ENCODE measurements at regions not wholly inside any gene's neighbourhood (a gene's known extent, or its start where the extent isn't known, plus 50 kb on each side); places are given as distances from the start of the nearest gene placed in this dataset.

DNA sequence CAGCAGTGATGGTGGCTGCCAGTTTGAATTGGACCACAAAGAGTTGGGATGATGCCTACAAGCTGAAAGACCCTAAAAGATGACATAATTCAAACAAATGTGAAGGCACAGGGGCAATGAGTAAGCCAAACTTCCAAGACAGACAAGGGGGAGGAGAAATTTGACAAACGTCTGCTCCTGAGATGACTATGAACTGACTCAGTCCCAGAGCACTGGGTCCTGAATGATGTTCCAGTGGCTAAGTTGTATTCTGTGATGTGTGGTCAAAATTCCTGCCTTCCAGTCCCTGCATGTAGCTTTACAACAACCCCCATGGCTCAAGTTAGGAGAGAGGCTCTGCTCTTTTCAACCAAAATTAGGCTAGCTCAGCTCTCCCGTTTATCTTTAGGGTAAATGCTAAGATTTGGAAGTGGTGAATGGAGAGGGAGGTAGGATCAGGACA is 86.1 kb upstream of the SIRPA start:
- ChIA-PET CTCF (ENCODE audit: partially characterized antibody) (interaction anchor here (1.3 kb wide), 1 partner anchor 9 kb away, joined by 3 read pairs; no protein-coding TSS in a partner anchor), POLR2A (ENCODE audit: partially characterized antibody) (no interaction called here)
- no peak for DNase-seq
- H3K27ac Mint-ChIP-seq, result no peak overlapping the region
- Histone ChIP-seq H3K9me3 (ENCODE audit: control insufficient read depth in 1 of 2, low read length in 2 of 2) (no peaks in the 10 kb centered on the region), H3K4me3 (ENCODE audit: low read length in 2 of 2) (no peak overlapping the region), H3K27ac (ENCODE audit: low read depth, low read length) (no peak overlapping the region), H3K36me3 (ENCODE audit: insufficient read depth, low read length) (no peaks in the 10 kb centered on the region), H3K27me3 (ENCODE audit: insufficient read depth, low read length) (peaks cover 11% of the 10 kb centered on the region), H3K4me1 (ENCODE audit: insufficient read depth, low read length) (no peaks in the 10 kb centered on the region)
- no peak overlapping the region for H3K4me3 Mint-ChIP-seq
- no peaks in the 10 kb centered on the region for H3K36me3 Mint-ChIP-seq
- H3K27me3 Mint-ChIP-seq, result peaks cover 28 to 32% of the 10 kb centered on the region in 2 donors
- peaks cover 0 to 3% (median 1%) of the 10 kb centered on the region in 4 donors for H3K4me1 Mint-ChIP-seq
- no peaks in the 10 kb centered on the region for H3K9me3 Mint-ChIP-seq
- intact Hi-C loops (cut with micrococcal nuclease), result no loop called here

DNA sequence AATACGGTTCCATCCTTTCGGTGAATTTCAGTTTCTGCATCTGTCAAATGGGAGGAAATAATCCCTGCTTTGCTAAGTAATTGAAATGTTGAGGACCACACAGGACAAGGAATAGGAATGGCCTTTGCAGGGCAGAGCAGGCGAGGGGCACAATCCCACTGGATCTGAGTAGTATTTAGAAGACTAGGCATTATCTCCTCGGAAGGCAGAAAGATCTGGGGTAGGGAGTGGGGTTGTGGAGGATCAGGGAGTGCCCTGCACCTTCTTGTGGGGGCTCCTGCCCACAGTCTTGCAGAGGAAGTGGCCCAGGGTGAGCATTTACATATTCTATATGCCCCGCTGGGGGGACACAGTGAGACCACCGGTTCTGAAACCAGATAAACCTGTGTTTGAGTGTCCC is 87.1 kb upstream of the SIRPA start:
- H3K9me3 ChIP-seq (ENCODE audit: control insufficient read depth in 1 of 2, low read length in 2 of 2), result no peaks in the 10 kb centered on the region
- CTCF ChIA-PET (ENCODE audit: partially characterized antibody), result interaction anchor here (1.3 kb wide), 1 partner anchor 8 kb away, joined by 3 read pairs; no protein-coding TSS in a partner anchor
- no peak overlapping the region for H3K27ac ChIP-seq (ENCODE audit: low read depth, low read length)
- POLR2A ChIA-PET (ENCODE audit: partially characterized antibody), result no interaction called here
- peaks cover 4% of the 10 kb centered on the region for H3K4me1 ChIP-seq (ENCODE audit: insufficient read depth, low read length)
- H3K9me3 Mint-ChIP-seq, result no peaks in the 10 kb centered on the region
- no peak overlapping the region for H3K27ac Mint-ChIP-seq
- intact Hi-C loops (cut with micrococcal nuclease), result no loop called here
- peaks cover 0 to 8% (median 5%) of the 10 kb centered on the region in 4 donors for H3K4me1 Mint-ChIP-seq
- H3K4me3 Mint-ChIP-seq, result no peak overlapping the region
- H3K36me3 ChIP-seq (ENCODE audit: insufficient read depth, low read length), result no peaks in the 10 kb centered on the region
- peaks cover 26 to 35% of the 10 kb centered on the region in 2 donors for H3K27me3 Mint-ChIP-seq
- DNase-seq, result no peak
- H3K36me3 Mint-ChIP-seq, result no peaks in the 10 kb centered on the region
- no peak overlapping the region for H3K4me3 ChIP-seq (ENCODE audit: low read length in 2 of 2)
- H3K27me3 ChIP-seq (ENCODE audit: insufficient read depth, low read length), result peaks cover 12% of the 10 kb centered on the region

DNA sequence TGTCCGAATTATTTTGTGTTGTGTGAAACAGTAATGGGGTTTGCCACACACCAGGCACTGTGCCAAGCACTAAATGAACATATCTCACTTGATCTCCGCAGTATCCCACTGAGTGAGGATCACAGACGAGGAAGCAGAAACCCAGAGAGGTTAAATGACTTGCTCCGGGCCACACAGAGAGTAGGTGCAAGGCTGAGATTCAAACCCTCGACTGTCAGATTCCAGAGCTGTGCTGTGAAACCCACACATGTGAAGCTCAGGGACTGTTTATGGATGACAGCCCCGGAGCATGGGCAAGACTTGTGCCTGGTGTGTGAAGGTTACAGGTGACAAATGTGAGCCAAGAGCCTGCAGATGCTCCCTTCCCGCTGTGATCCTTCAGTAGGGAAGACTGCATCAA is 87.8 kb upstream of the SIRPA start:
- peaks cover 1 to 11% (median 8%) of the 10 kb centered on the region in 4 donors for H3K4me1 Mint-ChIP-seq
- Histone ChIP-seq H3K36me3 (ENCODE audit: insufficient read depth, low read length) (no peaks in the 10 kb centered on the region), H3K27me3 (ENCODE audit: insufficient read depth, low read length) (peaks cover 18% of the 10 kb centered on the region), H3K4me3 (ENCODE audit: low read length in 2 of 2) (no peak overlapping the region), H3K9me3 (ENCODE audit: control insufficient read depth in 1 of 2, low read length in 2 of 2) (no peaks in the 10 kb centered on the region), H3K4me1 (ENCODE audit: insufficient read depth, low read length) (peaks cover 11% of the 10 kb centered on the region), H3K27ac (ENCODE audit: low read depth, low read length) (no peak overlapping the region)
- H3K9me3 Mint-ChIP-seq, result no peaks in the 10 kb centered on the region
- H3K36me3 Mint-ChIP-seq, result no peaks in the 10 kb centered on the region
- intact Hi-C loops (cut with micrococcal nuclease), result no loop called here
- H3K4me3 Mint-ChIP-seq, result no peak overlapping the region
- H3K27ac Mint-ChIP-seq, result no peak overlapping the region
- peaks cover 30 to 38% of the 10 kb centered on the region in 2 donors for H3K27me3 Mint-ChIP-seq
- no peak for DNase-seq
- ChIA-PET CTCF (ENCODE audit: partially characterized antibody) (no interaction called here), POLR2A (ENCODE audit: partially characterized antibody) (no interaction called here)

DNA sequence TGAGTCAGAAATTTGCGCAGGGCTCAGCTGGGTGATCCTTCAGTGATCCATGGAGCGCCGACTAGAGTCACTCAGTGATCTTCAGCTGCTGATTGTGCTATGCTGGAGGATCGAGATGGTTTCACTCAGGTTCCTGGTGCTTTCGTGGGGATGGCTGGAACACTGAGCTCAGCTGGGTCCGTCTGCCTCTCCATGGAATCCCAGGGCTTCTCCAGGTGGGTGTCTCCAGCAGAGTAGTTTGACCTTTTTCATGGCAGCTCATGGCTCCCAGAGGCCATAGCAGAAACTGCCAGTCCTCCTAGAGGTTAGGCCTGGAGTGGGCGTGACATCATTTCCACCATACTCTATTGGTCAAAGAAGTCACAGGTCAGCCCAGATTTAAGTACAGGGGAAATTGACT is 88.8 kb upstream of the SIRPA start:
- Mint-ChIP-seq H3K27me3 (peaks cover 35 to 47% of the 10 kb centered on the region in 2 donors), H3K4me3 (no peak overlapping the region), H3K9me3 (no peaks in the 10 kb centered on the region), H3K4me1 (peaks cover 6 to 19% (median 15%) of the 10 kb centered on the region in 4 donors), H3K36me3 (no peaks in the 10 kb centered on the region), H3K27ac (no peak overlapping the region)
- H3K9me3 ChIP-seq (ENCODE audit: control insufficient read depth in 1 of 2, low read length in 2 of 2), result no peaks in the 10 kb centered on the region
- H3K27ac ChIP-seq (ENCODE audit: low read depth, low read length), result no peak overlapping the region
- intact Hi-C loops (cut with micrococcal nuclease), result no loop called here
- ChIA-PET POLR2A (ENCODE audit: partially characterized antibody) (no interaction called here), CTCF (ENCODE audit: partially characterized antibody) (no interaction called here)
- no peak for DNase-seq
- peaks cover 15% of the 10 kb centered on the region for H3K4me1 ChIP-seq (ENCODE audit: insufficient read depth, low read length)
- H3K36me3 ChIP-seq (ENCODE audit: insufficient read depth, low read length), result no peaks in the 10 kb centered on the region
- no peak overlapping the region for H3K4me3 ChIP-seq (ENCODE audit: low read length in 2 of 2)
- peaks cover 20% of the 10 kb centered on the region for H3K27me3 ChIP-seq (ENCODE audit: insufficient read depth, low read length)

DNA sequence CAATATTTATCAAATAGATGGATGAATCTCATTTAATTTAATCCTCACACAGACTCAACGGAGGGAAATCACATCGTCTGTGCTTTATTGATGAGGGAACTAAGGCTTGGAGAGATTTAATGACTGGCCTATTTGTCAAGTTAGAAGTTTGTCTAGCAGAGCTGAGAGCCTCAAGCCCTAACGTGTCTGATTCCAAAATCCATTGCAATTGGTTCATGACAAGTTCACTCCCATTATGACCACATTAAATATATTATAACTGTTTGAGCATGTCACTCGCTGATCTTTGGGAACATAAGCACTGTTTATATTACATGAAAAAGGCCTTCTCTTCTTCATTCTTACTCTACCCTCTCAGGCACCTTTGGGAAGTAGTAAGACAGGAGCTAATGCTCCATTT is 89.4 kb upstream of the SIRPA start:
- H3K4me1 Mint-ChIP-seq, result peaks cover 6 to 19% (median 14%) of the 10 kb centered on the region in 4 donors
- Histone ChIP-seq H3K9me3 (ENCODE audit: control insufficient read depth in 1 of 2, low read length in 2 of 2) (no peaks in the 10 kb centered on the region), H3K36me3 (ENCODE audit: insufficient read depth, low read length) (no peaks in the 10 kb centered on the region), H3K4me3 (ENCODE audit: low read length in 2 of 2) (no peak overlapping the region), H3K27ac (ENCODE audit: low read depth, low read length) (no peak overlapping the region), H3K4me1 (ENCODE audit: insufficient read depth, low read length) (peaks cover 15% of the 10 kb centered on the region), H3K27me3 (ENCODE audit: insufficient read depth, low read length) (peaks cover 20% of the 10 kb centered on the region)
- H3K27me3 Mint-ChIP-seq, result peaks cover 33 to 48% of the 10 kb centered on the region in 2 donors
- POLR2A ChIA-PET (ENCODE audit: partially characterized antibody), result no interaction called here
- H3K4me3 Mint-ChIP-seq, result no peak overlapping the region
- intact Hi-C loops (cut with micrococcal nuclease), result no loop called here
- H3K9me3 Mint-ChIP-seq, result no peaks in the 10 kb centered on the region
- H3K36me3 Mint-ChIP-seq, result no peaks in the 10 kb centered on the region
- CTCF ChIA-PET (ENCODE audit: partially characterized antibody), result no interaction called here
- no peak for DNase-seq
- H3K27ac Mint-ChIP-seq, result no peak overlapping the region

DNA sequence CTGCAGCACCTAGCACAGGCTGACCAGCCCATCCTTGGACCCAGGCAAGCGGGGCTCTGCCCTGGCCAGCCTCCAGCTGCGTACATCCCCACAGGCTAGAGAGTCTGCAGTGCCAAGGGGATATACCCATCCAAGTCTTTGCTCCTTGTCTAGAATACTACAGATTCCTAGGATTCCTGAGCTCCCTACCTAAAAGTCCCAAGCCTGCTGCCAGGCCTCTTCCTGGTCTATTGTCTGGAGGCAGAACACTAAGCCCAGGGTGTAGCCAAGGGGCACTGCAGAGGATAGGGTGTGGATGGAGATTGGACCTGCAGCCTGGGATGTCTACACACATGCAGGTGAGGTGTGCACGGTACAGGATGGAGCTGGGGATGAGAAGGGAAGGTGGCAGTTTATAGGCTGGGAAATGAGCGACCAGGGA is 90.0 kb upstream of the SIRPA start:
- Mint-ChIP-seq H3K4me1 (peaks cover 6 to 19% (median 14%) of the 10 kb centered on the region in 4 donors), H3K4me3 (no peak overlapping the region), H3K27me3 (peaks cover 35 to 54% of the 10 kb centered on the region in 2 donors), H3K9me3 (no peaks in the 10 kb centered on the region), H3K27ac (no peak overlapping the region), H3K36me3 (no peaks in the 10 kb centered on the region)
- peaks cover 20% of the 10 kb centered on the region for H3K27me3 ChIP-seq (ENCODE audit: insufficient read depth, low read length)
- peaks cover 15% of the 10 kb centered on the region for H3K4me1 ChIP-seq (ENCODE audit: insufficient read depth, low read length)
- no peak overlapping the region for H3K27ac ChIP-seq (ENCODE audit: low read depth, low read length)
- POLR2A ChIA-PET (ENCODE audit: partially characterized antibody), result no interaction called here
- intact Hi-C loops (cut with micrococcal nuclease), result no loop called here
- no peak overlapping the region for H3K4me3 ChIP-seq (ENCODE audit: low read length in 2 of 2)
- no peaks in the 10 kb centered on the region for H3K36me3 ChIP-seq (ENCODE audit: insufficient read depth, low read length)
- H3K9me3 ChIP-seq (ENCODE audit: control insufficient read depth in 1 of 2, low read length in 2 of 2), result no peaks in the 10 kb centered on the region
- CTCF ChIA-PET (ENCODE audit: partially characterized antibody), result no interaction called here
- no peak for DNase-seq

DNA sequence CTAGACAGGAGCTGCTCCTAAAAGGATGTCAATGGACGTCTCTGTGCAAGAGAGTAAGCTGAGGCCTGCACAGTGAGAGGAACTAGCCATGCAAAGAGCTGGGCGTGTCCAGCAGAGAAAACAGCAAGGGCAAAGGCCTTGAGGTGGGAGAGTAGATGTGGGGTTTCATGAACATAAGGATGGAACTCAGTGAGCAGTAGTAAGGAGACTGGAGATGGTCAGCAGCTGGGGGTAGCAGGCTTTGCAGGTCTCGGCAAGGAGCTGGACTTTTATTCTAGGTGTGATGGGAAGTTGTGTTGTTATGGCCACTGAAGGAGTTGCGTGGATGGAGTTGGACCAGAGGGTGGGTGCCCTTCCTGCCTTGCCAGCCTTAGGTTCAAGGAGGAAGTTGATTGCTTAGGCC is 90.7 kb upstream of the SIRPA start:
- POLR2A ChIA-PET (ENCODE audit: partially characterized antibody), result no interaction called here
- peaks cover 20% of the 10 kb centered on the region for H3K27me3 ChIP-seq (ENCODE audit: insufficient read depth, low read length)
- H3K36me3 Mint-ChIP-seq, result no peaks in the 10 kb centered on the region
- peak overlapping the region in 2 of 8 donors; percentile 6 to 17 for H3K4me3 Mint-ChIP-seq
- no peak for DNase-seq
- no peak overlapping the region for H3K4me3 ChIP-seq (ENCODE audit: low read length in 2 of 2)
- peaks cover 37 to 53% of the 10 kb centered on the region in 2 donors for H3K27me3 Mint-ChIP-seq
- no peaks in the 10 kb centered on the region for H3K9me3 Mint-ChIP-seq
- peaks cover 15% of the 10 kb centered on the region for H3K4me1 ChIP-seq (ENCODE audit: insufficient read depth, low read length)
- no peak overlapping the region for H3K27ac ChIP-seq (ENCODE audit: low read depth, low read length)
- no peaks in the 10 kb centered on the region for H3K36me3 ChIP-seq (ENCODE audit: insufficient read depth, low read length)
- H3K4me1 Mint-ChIP-seq, result peaks cover 6 to 19% (median 14%) of the 10 kb centered on the region in 4 donors
- CTCF ChIA-PET (ENCODE audit: partially characterized antibody), result no interaction called here
- intact Hi-C loops (cut with micrococcal nuclease), result no loop called here
- H3K9me3 ChIP-seq (ENCODE audit: control insufficient read depth in 1 of 2, low read length in 2 of 2), result no peaks in the 10 kb centered on the region
- peak overlapping the region in 1 of 7 donors; percentile 81 for H3K27ac Mint-ChIP-seq
